Renal pelvis (tissue), 1 donor: ENCODE measurements at regions not wholly inside any gene's neighbourhood (a gene's known extent, or its start where the extent isn't known, plus 50 kb on each side); places are given as distances from the start of the nearest gene placed in this dataset.
A peak's percentile ranks its signal among the peaks of the same experiment; 100 is the strongest.
"Not testable (repeated sequence)": the region's sequence is repeated elsewhere in the genome, so short reads cannot be mapped to it uniquely, and the experiment has no call there.

Experiments used
- DNase-seq: peaks from one replicate; pipeline ENCODE4 v3.0.0-alpha.2; 2013

DNA sequence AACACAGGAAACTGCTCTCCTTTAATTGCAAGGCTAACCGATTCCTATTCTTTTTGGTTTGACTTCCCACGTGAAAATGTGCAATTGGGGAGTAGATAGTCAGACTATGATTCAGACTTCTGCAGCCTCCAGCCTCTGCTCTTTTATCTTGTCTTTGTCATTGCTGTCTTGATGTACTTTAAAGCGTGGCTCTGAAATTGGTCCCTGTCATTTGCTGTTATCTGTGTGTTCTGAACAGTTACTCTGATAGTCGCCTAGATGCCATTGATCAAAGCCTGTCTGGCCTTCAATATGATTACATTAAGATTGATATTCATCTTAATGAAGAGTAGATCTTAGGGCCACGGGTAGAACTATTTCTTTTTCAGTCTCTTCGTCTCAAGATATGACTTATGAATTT, 799.2 kb downstream of the REEP3 start:
- DNase-seq: no peak

DNA sequence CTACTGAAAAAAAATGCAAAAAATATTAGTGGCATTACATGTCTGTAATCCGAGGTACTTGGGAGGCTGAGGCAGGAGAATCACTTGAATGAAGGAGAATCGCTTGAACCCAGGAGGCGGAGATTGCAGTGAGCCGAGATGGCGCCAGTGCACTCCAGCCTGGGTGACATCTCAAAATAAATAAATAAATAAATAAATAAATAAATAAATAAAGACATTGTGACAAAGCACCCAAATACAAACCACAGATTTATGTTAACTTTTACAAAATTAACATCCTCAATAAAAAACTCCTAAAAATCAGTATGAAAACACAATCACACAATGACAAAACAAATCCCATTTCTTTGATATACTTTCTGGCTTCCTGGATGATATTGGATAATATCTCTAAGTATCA, 808.3 kb downstream of the REEP3 start:
- DNase-seq: no peak

DNA sequence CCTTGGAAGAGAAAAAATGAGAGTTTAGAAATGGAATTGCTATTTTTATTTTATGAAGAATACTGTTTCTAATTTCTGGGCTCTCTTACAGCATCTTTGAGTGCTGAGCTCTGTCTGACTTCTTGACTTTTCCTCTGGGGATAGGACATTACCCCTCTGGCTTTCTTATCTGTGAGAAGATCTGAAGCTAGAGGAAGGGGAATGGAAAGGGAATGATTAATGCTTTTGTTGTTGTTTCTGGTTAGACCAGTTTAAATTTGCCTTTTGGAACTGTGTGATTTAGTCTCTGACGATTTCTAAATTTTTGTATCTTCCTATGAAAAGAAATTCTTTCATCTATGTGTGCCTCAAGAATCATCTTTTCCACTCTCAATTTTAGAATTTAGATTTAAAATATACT, 811.4 kb downstream of the REEP3 start:
- DNase-seq: no peak

GRCh38 chr10:64334084-64334483, 812.9 kb downstream of the REEP3 start:
- no peak for DNase-seq

DNA sequence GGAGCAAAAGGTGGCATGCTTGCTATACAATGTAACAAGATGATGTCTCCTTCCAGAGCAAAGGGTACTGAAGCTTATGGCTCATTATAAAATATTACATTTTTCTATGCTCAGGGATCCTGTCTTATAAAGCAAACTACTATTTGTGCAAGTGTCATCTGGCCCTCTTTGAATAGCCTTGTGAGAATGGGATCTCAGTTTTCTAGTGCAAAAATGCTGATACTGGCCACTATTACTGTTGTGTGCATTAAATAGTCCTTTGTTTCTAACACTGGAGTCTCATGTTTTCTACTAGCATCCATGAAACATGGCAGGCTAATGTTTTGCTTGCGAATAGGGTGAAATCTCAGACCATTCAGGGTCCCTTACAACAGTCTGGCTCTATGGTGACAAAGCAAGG, 823.0 kb downstream of the REEP3 start:
- DNase-seq: no peak

DNA sequence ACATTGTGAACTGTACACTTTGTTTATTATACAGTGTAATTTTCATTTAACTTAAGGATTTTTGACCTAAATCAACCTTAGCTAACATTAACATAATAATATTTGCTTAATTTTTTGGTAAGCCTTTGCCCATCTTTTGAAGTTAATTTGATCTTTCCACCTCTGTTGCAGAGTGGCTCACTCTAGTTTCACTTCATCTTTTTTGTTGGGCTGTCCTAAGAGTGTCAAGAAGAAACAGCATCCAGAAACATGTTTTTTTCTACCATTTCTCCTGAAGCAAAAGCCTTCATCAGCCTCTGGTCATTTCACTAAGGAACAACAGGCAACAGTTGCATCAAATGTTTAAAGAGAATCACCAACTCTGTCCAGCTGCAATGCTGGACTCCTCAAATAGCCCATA, 824.7 kb downstream of the REEP3 start:
- DNase-seq: no peak

GRCh38 chr10:64346389-64346788, 825.2 kb downstream of the REEP3 start:
- DNase-seq: no peak

DNA sequence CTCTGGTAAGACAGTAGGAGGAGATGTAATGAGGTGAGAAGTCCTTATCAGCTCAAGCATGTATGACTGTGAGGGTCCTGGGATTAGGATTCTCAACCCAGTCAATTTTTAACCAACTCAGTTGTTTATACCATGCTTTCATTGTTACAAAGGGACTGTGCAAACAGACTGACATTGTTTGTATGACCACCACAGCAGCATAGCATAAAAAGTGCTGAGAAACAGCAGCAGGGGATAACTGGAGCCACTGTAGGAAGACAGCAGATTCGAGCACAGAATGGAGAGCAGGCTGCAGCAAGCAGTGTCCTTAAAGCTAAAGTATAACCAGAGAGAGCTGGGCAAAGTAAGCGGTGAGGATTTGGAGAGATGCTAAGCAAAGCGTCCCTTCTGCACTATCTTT, 829.5 kb downstream of the REEP3 start:
- no peak for DNase-seq

- DNase-seq: no peak
Measured at GRCh38 chr10:64358907-64359306, 837.7 kb downstream of the REEP3 start.

- DNase-seq: not testable (repeated sequence)
Measured at GRCh38 chr10:64360240-64360639, 839.0 kb downstream of the REEP3 start.

GRCh38 chr10:64363687-64364086, 842.5 kb downstream of the REEP3 start:
- DNase-seq: no peak

- DNase-seq: no peak
Measured at GRCh38 chr10:64365663-64366062, 844.5 kb downstream of the REEP3 start.

DNA sequence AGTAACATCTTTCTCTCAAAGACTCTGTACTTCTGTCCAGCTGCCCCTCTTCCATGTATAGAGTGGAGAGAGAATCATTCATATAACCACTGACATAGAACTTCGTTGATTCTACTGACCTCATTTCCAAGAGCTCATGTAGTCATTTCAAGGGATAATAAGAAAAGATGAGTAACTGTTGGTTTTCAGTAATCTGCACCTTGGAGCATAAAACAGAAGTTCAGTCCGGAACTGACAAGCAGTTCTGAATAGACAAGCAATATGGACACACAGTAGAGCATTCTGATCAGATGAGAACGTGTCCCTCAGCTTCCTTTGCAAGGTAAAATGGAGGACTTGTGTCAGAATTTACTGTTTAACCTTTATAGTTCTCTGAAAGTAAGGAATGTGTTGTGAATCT, 847.1 kb downstream of the REEP3 start:
- no peak for DNase-seq

- peak; percentile 15 for DNase-seq
Measured at GRCh38 chr10:64369885-64370773, 848.9 kb downstream of the REEP3 start.

GRCh38 chr10:64374346-64374745, 853.1 kb downstream of the REEP3 start:
- no peak for DNase-seq

GRCh38 chr10:64376167-64376566, 855.0 kb downstream of the REEP3 start:
- no peak for DNase-seq

DNA sequence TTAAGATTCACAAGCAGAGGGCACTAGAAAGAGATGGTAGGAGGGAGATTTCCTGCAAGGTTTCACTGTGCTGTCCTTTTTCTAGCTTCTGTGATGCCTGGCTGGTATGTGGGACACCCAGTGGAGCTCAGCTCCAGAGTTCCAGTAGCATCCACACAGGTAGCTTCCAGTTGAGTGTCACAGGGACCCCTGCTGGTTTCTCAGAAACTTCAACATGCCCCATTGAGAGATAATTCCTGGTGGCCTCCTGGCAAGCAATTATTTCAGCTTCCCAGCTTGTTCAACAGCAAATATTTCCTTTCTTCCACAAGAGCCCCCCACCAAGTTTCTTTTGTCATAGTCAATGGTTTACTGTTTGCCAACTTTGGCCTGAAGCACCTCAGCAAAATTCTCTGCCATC, 858.7 kb downstream of the REEP3 start:
- no peak for DNase-seq

GRCh38 chr10:64385355-64385754, 864.2 kb downstream of the REEP3 start:
- no peak for DNase-seq

DNA sequence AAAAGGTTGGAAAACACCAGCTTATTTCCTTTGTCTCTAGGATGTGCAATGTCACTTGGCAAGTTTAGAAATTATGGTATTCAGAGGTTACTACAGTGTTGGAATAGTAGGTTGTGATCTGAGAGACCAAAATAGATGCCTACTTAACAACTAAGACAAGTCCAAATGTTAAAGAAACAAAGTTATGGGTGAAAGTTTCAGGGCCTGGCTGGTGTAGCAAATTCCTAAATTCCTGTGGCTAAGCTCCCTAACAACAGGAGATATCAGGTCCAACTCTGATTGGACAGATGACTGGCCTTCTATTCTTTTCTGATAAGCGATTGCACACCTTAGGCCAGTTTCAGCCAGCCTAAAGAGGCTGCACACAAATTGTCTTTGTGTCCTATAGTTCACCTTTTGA, 873.5 kb downstream of the REEP3 start:
- DNase-seq: no peak

DNA sequence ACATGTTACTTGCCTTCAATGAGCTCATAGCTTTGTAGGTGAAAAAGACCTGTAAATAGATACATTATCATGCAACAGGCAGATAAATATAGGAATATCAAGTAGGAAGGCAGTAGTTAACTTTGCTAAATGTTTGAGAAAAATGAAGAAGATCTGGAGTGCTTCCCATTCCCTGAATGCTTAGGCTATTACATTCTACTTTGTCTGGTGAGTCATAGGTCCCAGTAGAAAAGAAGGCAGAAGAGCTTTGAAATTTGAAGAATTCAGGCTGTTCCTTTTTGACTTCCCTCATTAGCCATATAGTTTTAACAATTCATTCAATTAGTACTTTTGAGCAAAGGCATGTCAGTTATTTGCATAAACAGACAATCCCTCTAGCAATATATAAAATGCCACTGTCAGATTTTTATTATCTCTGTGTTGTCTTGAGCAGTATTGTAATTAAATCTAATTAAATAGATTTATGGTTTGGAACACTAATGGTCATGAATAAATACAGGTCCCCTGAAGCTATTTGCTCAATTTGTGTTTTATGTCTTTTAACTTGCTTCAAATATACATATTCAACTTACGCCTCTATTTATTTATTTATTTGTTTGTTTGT, 875.0 kb downstream of the REEP3 start:
- peak; percentile 12 for DNase-seq

- no peak for DNase-seq
Measured at GRCh38 chr10:64397125-64397524, 875.9 kb downstream of the REEP3 start.

- DNase-seq: no peak
Measured at GRCh38 chr10:64408391-64409183, 887.4 kb downstream of the REEP3 start.

DNA sequence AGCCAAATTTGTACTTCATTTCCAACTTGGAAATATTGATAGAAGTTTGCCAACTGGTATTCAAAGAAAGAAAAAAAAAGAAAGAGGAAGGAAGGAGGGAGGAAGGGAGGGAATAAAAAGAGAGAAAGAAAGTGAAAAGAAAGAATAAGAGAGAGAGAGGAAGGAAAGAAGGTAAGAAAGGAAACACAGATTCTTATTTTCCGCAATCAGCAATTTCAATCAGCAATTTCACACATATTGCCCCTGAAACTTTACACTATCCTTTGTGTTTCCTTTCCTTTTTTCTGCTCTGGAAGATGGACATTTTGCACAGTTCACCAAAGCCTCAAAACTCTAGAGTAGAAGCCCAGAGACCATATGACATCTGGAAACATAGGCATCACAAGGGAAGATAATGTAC, 888.1 kb downstream of the REEP3 start:
- no peak for DNase-seq
